Mesenchymal stem cell (in vitro differentiated cells and primary cell): ENCODE measurements at regions not wholly inside any gene's neighbourhood (a gene's known extent, or its start where the extent isn't known, plus 50 kb on each side); places are given as distances from the start of the nearest gene placed in this dataset.

Experiments used
- DNase-seq: peaks from one replicate; pipeline ENCODE4 v3.0.0-alpha.2; 2013
- H2AFZ ChIP-seq: one replicate; pipeline ENCODE4 v1.6.1; 2013; ENCODE audit warnings: low read depth, mild to moderate bottlenecking, control low read depth, inconsistent platforms, low read length, moderate library complexity
- H2AK5ac ChIP-seq: 2 replicates; pipeline ENCODE4 v1.6.1; 2013; ENCODE audit warnings: low read length, moderate library complexity, mild to moderate bottlenecking, inconsistent platforms; ENCODE audit not compliant: severe bottlenecking
- H2BK120ac ChIP-seq: one replicate; pipeline ENCODE4 v1.6.1; 2013; ENCODE audit warnings: low read depth, mild to moderate bottlenecking, inconsistent platforms, low read length, moderate library complexity
- H2BK12ac ChIP-seq, 2 experiments: one replicate each; pipeline ENCODE4 v1.6.1; 2013; ENCODE audit warnings: inconsistent platforms in 2 of 2, low read length in 2 of 2, mild to moderate bottlenecking in 2 of 2, moderate library complexity in 2 of 2, control low read depth in 1 of 2
- H2BK15ac ChIP-seq: one replicate; pipeline ENCODE4 v1.6.1; 2013; ENCODE audit warnings: mild to moderate bottlenecking, low read depth, inconsistent platforms; ENCODE audit not compliant: poor library complexity, severe bottlenecking
- H2BK5ac ChIP-seq: 2 replicates; pipeline ENCODE4 v1.6.1; 2013; ENCODE audit warnings: low read depth, mild to moderate bottlenecking, low read length, control low read depth, inconsistent platforms; ENCODE audit not compliant: poor library complexity, severe bottlenecking
- H3K14ac ChIP-seq, 2 experiments: one replicate each; pipeline ENCODE4 v1.6.1; 2013; ENCODE audit warnings: inconsistent platforms in 2 of 2, low read length in 2 of 2, control low read depth in 1 of 2, mild to moderate bottlenecking in 1 of 2, moderate library complexity in 1 of 2
- H3K18ac ChIP-seq, 2 experiments: one replicate each; pipeline ENCODE4 v1.6.1; 2013; ENCODE audit warnings: inconsistent platforms in 2 of 2, low read length in 2 of 2, control low read depth in 1 of 2, low read depth in 1 of 2, mild to moderate bottlenecking in 1 of 2
- H3K23ac ChIP-seq, 2 experiments: one replicate each; pipeline ENCODE4 v1.6.1; 2013; ENCODE audit warnings: inconsistent platforms in 2 of 2, low read length in 2 of 2, mild to moderate bottlenecking in 2 of 2, moderate library complexity in 2 of 2, control low read depth in 1 of 2
- H3K27ac ChIP-seq: 2 replicates; pipeline ENCODE4 v1.5.1; 2013; ENCODE audit warnings: mild to moderate bottlenecking, moderate library complexity, low read length, control low read depth, inconsistent platforms; ENCODE audit not compliant: poor library complexity, severe bottlenecking
- H3K27me3 ChIP-seq, 2 experiments: 2 replicates each; pipeline versions ENCODE4 v1.6.1 to v1.7.0; 2013; ENCODE audit warnings: low read length in 2 of 2, mild to moderate bottlenecking in 2 of 2, moderate library complexity in 2 of 2, control low read depth in 1 of 2, inconsistent platforms in 1 of 2; ENCODE audit not compliant: control insufficient read depth in 1 of 2, insufficient read depth in 1 of 2
- H3K36me3 ChIP-seq, 2 experiments: 2 replicates each; pipeline versions ENCODE4 v1.6.1 to v1.7.0; 2013; ENCODE audit warnings: low read length in 2 of 2, control low read depth in 1 of 2, inconsistent platforms in 1 of 2, low read depth in 1 of 2, mild to moderate bottlenecking in 1 of 2; ENCODE audit not compliant: insufficient read depth in 2 of 2, control insufficient read depth in 1 of 2
- H3K4ac ChIP-seq, 2 experiments: one replicate each; pipeline ENCODE4 v1.6.1; 2013; ENCODE audit warnings: inconsistent platforms in 2 of 2, low read length in 2 of 2, mild to moderate bottlenecking in 2 of 2, moderate library complexity in 2 of 2, control low read depth in 1 of 2, low read depth in 1 of 2
- H3K4me1 ChIP-seq: 2 replicates; pipeline ENCODE4 v1.6.1; 2013; ENCODE audit warnings: low read depth, low read length, control low read depth; ENCODE audit not compliant: control insufficient read depth, insufficient read depth
- H3K4me2 ChIP-seq: 2 replicates; pipeline ENCODE4 v1.6.1; 2013; ENCODE audit warnings: low read length, mild to moderate bottlenecking, inconsistent platforms; ENCODE audit not compliant: poor library complexity, severe bottlenecking
- H3K4me3 ChIP-seq, 2 experiments: 2 replicates each; pipeline versions ENCODE4 v1.5.1 to v1.7.0; 2013; ENCODE audit warnings: low read length in 2 of 2, mild to moderate bottlenecking in 2 of 2, control low read depth in 1 of 2, low read depth in 1 of 2; ENCODE audit not compliant: insufficient read depth in 1 of 2
- H3K79me1 ChIP-seq: replicated peaks from 2 replicates; pipeline ENCODE4 v1.6.1; 2013; ENCODE audit warnings: mild to moderate bottlenecking, control low read depth, low read length, inconsistent platforms; ENCODE audit not compliant: poor library complexity, severe bottlenecking
- H3K9ac ChIP-seq: 2 replicates; pipeline ENCODE4 v1.7.0; 2013; ENCODE audit warnings: mild to moderate bottlenecking, low read length, moderate library complexity
- H3K9me3 ChIP-seq: 2 replicates; pipeline ENCODE4 v1.7.0; 2013; ENCODE audit warnings: mild to moderate bottlenecking, low read length; ENCODE audit not compliant: control insufficient read depth
- H4K8ac ChIP-seq: one replicate; pipeline ENCODE4 v1.6.1; 2013; ENCODE audit warnings: inconsistent platforms, mild to moderate bottlenecking, low read length, moderate library complexity
- H4K91ac ChIP-seq: one replicate; pipeline ENCODE4 v1.6.1; 2013; ENCODE audit warnings: mild to moderate bottlenecking, low read length, inconsistent platforms
- WGBS: methylation state at CpG from one replicate; pipeline ENCODE4 v1.1.7; 2013; ENCODE audit warnings: mixed read lengths; 5-methylcytosine and 5-hydroxymethylcytosine counted together

GRCh38 chr14:104375551-104376201 is 203.9 kb upstream of the C14orf180 start:
- WGBS, result 89% methylated on average over 21 of the region's 21 CpGs
- H2BK120ac ChIP-seq, result no peak overlapping the region
- H3K9ac ChIP-seq, result no peak overlapping the region
- H3K27ac ChIP-seq, result no peak overlapping the region
- H4K8ac ChIP-seq, result peak overlapping the region; percentile 14
- H3K4me3 ChIP-seq, result no peak overlapping the region
- H3K27me3 ChIP-seq, result peaks cover 0 to 26% of the 10 kb centered on the region in 2 experiments
- H3K36me3 ChIP-seq, result no peaks in the 10 kb centered on the region
- H4K91ac ChIP-seq, result no peak overlapping the region
- H3K4me2 ChIP-seq, result no peak overlapping the region
- DNase-seq, result no peak
- no peak overlapping the region for H3K23ac ChIP-seq
- H3K79me1 ChIP-seq, result no peaks in the 10 kb centered on the region
- H3K4me1 ChIP-seq, result no peaks in the 10 kb centered on the region
- no peak overlapping the region for H3K18ac ChIP-seq
- no peak overlapping the region for H3K14ac ChIP-seq
- H2AK5ac ChIP-seq, result no peak overlapping the region
- H2BK15ac ChIP-seq, result no peak overlapping the region
- no peak overlapping the region for H2AFZ ChIP-seq
- no peaks in the 10 kb centered on the region for H3K9me3 ChIP-seq
- H3K4ac ChIP-seq, result no peak overlapping the region
- no peak overlapping the region for H2BK12ac ChIP-seq
- H2BK5ac ChIP-seq, result no peak overlapping the region

DNA sequence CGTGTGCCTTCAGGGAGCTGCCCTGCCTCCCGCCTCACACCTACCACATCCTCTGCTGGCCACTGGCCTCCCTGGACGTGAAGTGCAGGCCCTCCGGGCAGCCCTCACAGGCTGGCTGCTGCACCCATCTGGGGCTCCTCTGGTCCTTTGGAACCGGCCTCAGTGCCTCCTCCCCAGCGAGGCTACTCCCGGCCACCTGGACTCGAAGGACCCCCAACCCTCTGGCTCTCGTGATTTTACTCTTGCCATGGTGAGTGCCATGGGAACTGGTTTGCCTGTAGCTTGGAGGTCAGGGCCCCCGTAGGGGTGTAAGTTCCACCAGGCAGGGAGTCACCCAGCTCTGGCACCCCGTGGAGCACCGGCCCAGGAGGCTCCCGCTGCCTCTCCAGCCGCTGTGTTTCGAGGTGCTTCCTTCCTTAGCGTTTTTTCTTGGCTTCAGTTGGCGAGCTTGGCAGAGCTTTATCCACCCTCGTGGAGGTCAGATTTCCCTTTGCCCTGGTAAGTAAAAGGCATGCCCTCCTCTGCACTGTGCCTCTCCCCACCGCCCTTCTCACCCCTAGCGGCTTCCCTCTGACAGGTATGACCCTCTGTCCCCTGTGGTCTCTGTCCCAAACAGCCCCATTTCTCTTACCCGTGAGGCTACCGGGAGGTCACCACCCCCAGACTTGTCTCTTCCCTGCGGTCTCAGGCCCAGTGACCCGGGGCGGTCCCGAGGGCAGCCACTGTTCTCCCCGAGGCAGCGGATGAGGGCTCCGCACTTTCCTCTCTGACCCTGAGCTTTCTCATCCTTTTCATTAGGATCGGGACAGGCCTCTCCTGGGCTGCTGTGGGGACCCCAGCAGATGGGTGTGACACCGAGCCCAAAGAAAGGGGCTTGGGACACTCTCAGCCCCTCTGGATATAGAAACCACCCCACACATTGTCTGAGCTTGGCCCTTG is 203.1 kb upstream of the C14orf180 start:
- no peak overlapping the region for H3K4me2 ChIP-seq
- H2BK120ac ChIP-seq, result no peak overlapping the region
- peak overlapping the region; percentile 14 for H4K8ac ChIP-seq
- H3K18ac ChIP-seq, result no peak overlapping the region
- no peak overlapping the region for H3K4ac ChIP-seq
- no peak overlapping the region for H2BK12ac ChIP-seq
- no peak overlapping the region for H2AK5ac ChIP-seq
- DNase-seq, result no peak
- H3K4me1 ChIP-seq, result no peaks in the 10 kb centered on the region
- H3K14ac ChIP-seq, result no peak overlapping the region
- H4K91ac ChIP-seq, result no peak overlapping the region
- H2AFZ ChIP-seq, result no peak overlapping the region
- no peak overlapping the region for H3K27ac ChIP-seq
- H3K79me1 ChIP-seq, result no peaks in the 10 kb centered on the region
- no peaks in the 10 kb centered on the region for H3K36me3 ChIP-seq
- H3K9ac ChIP-seq, result no peak overlapping the region
- H3K4me3 ChIP-seq, result no peak overlapping the region
- no peak overlapping the region for H3K23ac ChIP-seq
- 80% methylated on average over 30 of the region's 31 CpGs for WGBS
- no peaks in the 10 kb centered on the region for H3K9me3 ChIP-seq
- H2BK15ac ChIP-seq, result no peak overlapping the region
- no peak overlapping the region for H2BK5ac ChIP-seq
- peaks cover 0 to 28% of the 10 kb centered on the region in 2 experiments for H3K27me3 ChIP-seq

- Histone ChIP-seq H3K9me3 (no peaks in the 10 kb centered on the region), H4K8ac (no peak overlapping the region), H2BK12ac (no peak overlapping the region), H2BK15ac (no peak overlapping the region), H2AFZ (no peak overlapping the region), H4K91ac (no peak overlapping the region), H3K4me1 (no peaks in the 10 kb centered on the region), H3K27ac (no peak overlapping the region), H3K27me3 (peaks cover 0 to 31% of the 10 kb centered on the region in 2 experiments), H3K23ac (no peak overlapping the region), H2AK5ac (no peak overlapping the region), H3K18ac (no peak overlapping the region), H3K9ac (no peak overlapping the region), H2BK5ac (no peak overlapping the region), H3K36me3 (no peaks in the 10 kb centered on the region), H3K79me1 (no peaks in the 10 kb centered on the region), H3K14ac (no peak overlapping the region), H3K4me3 (no peak overlapping the region), H3K4ac (no peak overlapping the region), H3K4me2 (no peak overlapping the region), H2BK120ac (no peak overlapping the region)
- 77% methylated on average over 10 of the region's 10 CpGs for WGBS
- no peak for DNase-seq
These were observed 202.3 kb upstream of the C14orf180 start for GRCh38 chr14:104377256-104377655.

GRCh38 chr14:104378698-104379113 is 200.9 kb upstream of the C14orf180 start:
- Histone ChIP-seq H3K27ac (no peak overlapping the region), H2AK5ac (no peak overlapping the region), H3K23ac (no peak overlapping the region), H3K14ac (no peak overlapping the region), H3K27me3 (peaks cover 0 to 40% of the 10 kb centered on the region in 2 experiments), H3K4me3 (no peak overlapping the region), H3K4me1 (no peaks in the 10 kb centered on the region), H3K18ac (no peak overlapping the region), H2BK5ac (no peak overlapping the region), H3K9ac (no peak overlapping the region), H2BK15ac (no peak overlapping the region), H3K4me2 (no peak overlapping the region), H3K4ac (no peak overlapping the region), H4K91ac (no peak overlapping the region), H3K9me3 (no peaks in the 10 kb centered on the region), H2AFZ (no peak overlapping the region), H2BK120ac (no peak overlapping the region), H3K79me1 (no peaks in the 10 kb centered on the region), H2BK12ac (no peak overlapping the region), H4K8ac (no peak overlapping the region), H3K36me3 (no peaks in the 10 kb centered on the region)
- WGBS, result 70% methylated on average over 7 of the region's 7 CpGs
- no peak for DNase-seq
